GM10266 (cell line): ENCODE measurements at regions not wholly inside any gene's neighbourhood (a gene's known extent, or its start where the extent isn't known, plus 50 kb on each side); places are given as distances from the start of the nearest gene placed in this dataset.

Source experiments
- DNase-seq: peaks from one replicate; pipeline ENCODE4 v3.0.0; 2012; ENCODE audit errors: extremely low spot score
- CTCF ChIP-seq: IDR thresholded peaks from 2 replicates; pipeline ENCODE4 v1.5.1; 2012; ENCODE audit warnings: mild to moderate bottlenecking, low read depth; ENCODE audit not compliant: control insufficient read depth, insufficient read depth; ENCODE audit errors: missing control alignments

- DNase-seq: no peak
- no peak for TF ChIP-seq CTCF
Measured at GRCh38 chr14:65223636-65224035, 121.3 kb upstream of the MAX start.

GRCh38 chr14:65224799-65225198 lies 122.5 kb upstream of the MAX start:
- TF ChIP-seq CTCF: no peak
- no peak for DNase-seq

GRCh38 chr14:65225299-65226159 lies 123.2 kb upstream of the MAX start:
- no peak for DNase-seq

GRCh38 chr14:65226824-65227604 lies 124.7 kb upstream of the MAX start:
- no peak for TF ChIP-seq CTCF
- DNase-seq: no peak

More at GRCh38 chr14:65225299-65226159, 123.2 kb upstream of the MAX start:
- TF ChIP-seq CTCF: no peak

- no peak for TF ChIP-seq CTCF
- peak; percentile 66 for DNase-seq
Measured at GRCh38 chr14:65228436-65228835, 126.1 kb upstream of the MAX start.

- DNase-seq: no peak
Measured at GRCh38 chr14:65228956-65229747, 126.8 kb upstream of the MAX start.

More at GRCh38 chr14:65228956-65229747, 126.8 kb upstream of the MAX start:
- no peak for TF ChIP-seq CTCF
